Right lobe of liver (tissue), 6 donors: ENCODE measurements at regions not wholly inside any gene's neighbourhood (a gene's known extent, or its start where the extent isn't known, plus 50 kb on each side); places are given as distances from the start of the nearest gene placed in this dataset.
A peak's percentile ranks its signal among the peaks of the same experiment; 100 is the strongest.

Experiments used
- ATAC-seq, 4 donors: fragments of 200-7000 bp; cut with Tn5 transposase; one replicate each; pipeline ENCODE4 v1.9.1; 2020; ENCODE audit warnings: mild to moderate bottlenecking in 4 of 4, moderate library complexity in 4 of 4
- DNase-seq, 3 donors: peaks; one replicate each; pipeline ENCODE4 v3.0.0-alpha.2; 2020
- H3K27ac ChIP-seq, 3 donors: fragments of 200-600 bp; one replicate each; pipeline ENCODE4 v1.8.0; 2022
- H3K27me3 ChIP-seq, 2 donors: fragments of 200-600 bp; one replicate each; pipeline ENCODE4 v1.8.0; 2022
- H3K36me3 ChIP-seq, 4 donors: fragments of 200-600 bp; sonication (generic) in 1 of 4; one replicate each; pipeline versions ENCODE4 v1.5.1 to v1.8.0; 2017 to 2022; ENCODE audit warnings: control low read depth in 1 of 4
- H3K4me1 ChIP-seq, 4 donors: fragments of 200-600 bp; sonication (generic) in 1 of 4; one replicate each; pipeline versions ENCODE4 v1.5.1 to v1.8.0; 2017 to 2022; ENCODE audit warnings: control low read depth in 1 of 4
- H3K4me3 ChIP-seq, 3 donors: fragments of 200-600 bp; one replicate each; pipeline ENCODE4 v1.8.0; 2022
- H3K9me3 ChIP-seq, 4 donors: fragments of 200-600 bp; sonication (generic) in 1 of 4; one replicate each; pipeline versions ENCODE4 v1.5.1 to v1.8.0; 2017 to 2022; ENCODE audit warnings: control low read depth in 1 of 4
- POLR2A ChIP-seq: fragments of 450-650 bp; IDR thresholded peaks from one replicate; pipeline ENCODE4 v1.6.1; 2017; ENCODE audit warnings: antibody characterized with exemption, mild to moderate bottlenecking
- WGBS: methylation state at CpG from one replicate; pipeline ENCODE4 v1.1.6; 2018; ENCODE audit warnings: low coverage, low lambda C conversion rate; ENCODE audit not compliant: insufficient coverage; ENCODE audit errors: missing lambda C conversion rate; 5-methylcytosine and 5-hydroxymethylcytosine counted together
- intact Hi-C, 2 donors: fragments of 100-400 bp; cut with DNase I; formaldehyde crosslinking; loops; one replicate each; pipeline versions ENCODE4 v1.11.2 to v1.14.1; 2022
- small RNA-seq, 2 experiments: library from RNA; depleted of rRNA; stranded (forward); fragments of <200 nt; gene quantifications; one replicate each; pipeline ENCODE3, GENCODE V24; 2016
- TF ChIP-seq, protein P1 (sequence below), 4 donors: fragments of 200-600 bp in 3 of 4; fragments of 450-650 bp in 1 of 4; IDR thresholded peaks; one replicate each; pipeline versions ENCODE4 v1.5.1 to v1.8.0; 2016 to 2022; ENCODE audit warnings: antibody characterized with exemption in 4 of 4, mild to moderate bottlenecking in 2 of 4
- donor health status: DM: no; HTN: yes; CAD: no.
- donor health status: DM: no; HTN: no; CAD: no.
- donor health status: DM: no; HTN: no; CAD: no.
- donor health status: DM: no; HTN: yes; CAD: no.
- donor health status: DM: no; HTN: yes; CAD: no.

DNA sequence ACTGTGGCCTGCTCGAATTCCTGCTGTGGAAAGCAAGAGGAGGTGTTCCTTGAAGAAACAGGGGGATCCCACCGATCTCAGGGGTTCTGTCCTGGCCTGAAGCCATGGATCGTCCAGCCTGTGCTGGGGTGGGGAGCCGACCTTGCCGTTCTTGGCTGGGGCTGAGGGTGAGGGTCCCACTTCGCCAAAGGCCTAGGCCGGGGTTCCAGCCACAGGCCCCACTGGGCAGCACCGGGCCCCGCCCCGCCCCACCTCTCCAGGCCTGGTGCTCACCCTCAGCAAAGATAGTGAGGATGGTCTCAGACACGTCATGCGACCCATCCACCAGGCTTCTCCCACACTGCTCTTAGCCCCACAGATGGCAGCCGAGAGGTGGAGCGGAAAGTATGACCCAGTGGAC, 51.4 kb upstream of the ZNF716 start:
- ATAC-seq: peak in 1 of 4 donors; percentile 41

DNA sequence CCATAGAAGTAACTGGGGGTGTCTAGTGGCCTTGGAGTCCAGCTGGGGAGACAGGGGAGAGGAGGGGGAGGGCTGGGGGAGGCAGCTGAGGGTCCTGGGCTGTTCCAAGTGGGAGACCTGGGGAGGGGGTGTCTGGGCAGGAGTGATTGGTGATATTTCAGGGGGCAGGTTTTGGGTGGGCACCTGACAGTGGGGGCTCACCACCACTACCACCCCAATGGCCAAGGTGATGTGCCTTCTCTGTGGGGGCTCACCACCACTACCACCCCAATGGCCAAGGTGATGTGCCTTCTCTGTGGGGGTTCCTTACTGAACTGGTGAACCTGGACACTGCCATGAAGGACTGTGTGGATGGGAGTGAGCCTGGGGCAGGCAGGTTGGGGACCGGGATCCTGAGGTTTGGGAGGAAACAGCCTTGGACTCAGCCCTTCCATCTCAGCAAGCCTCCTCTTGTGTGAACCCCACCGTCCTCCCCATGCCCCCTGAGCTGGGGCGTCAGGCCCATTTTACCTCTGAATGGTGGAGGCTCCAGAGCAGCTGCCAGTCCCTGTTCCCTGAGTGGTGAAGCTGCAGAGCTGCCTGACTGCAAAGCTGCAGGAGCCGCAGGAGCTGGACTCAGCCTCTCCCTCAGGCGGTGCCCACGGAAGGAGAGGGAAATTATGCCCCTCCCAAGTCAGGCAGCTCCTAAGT, 50.6 kb upstream of the ZNF716 start:
- intact Hi-C loops: no loop called here
- H3K27ac ChIP-seq: no peak overlapping the region
- no peak overlapping the region for H3K4me3 ChIP-seq
- ATAC-seq: no peak
- H3K27me3 ChIP-seq: no peaks in the 10 kb centered on the region
- DNase-seq: no peak
- no peaks in the 10 kb centered on the region for H3K4me1 ChIP-seq
- TF ChIP-seq, protein P1, sequence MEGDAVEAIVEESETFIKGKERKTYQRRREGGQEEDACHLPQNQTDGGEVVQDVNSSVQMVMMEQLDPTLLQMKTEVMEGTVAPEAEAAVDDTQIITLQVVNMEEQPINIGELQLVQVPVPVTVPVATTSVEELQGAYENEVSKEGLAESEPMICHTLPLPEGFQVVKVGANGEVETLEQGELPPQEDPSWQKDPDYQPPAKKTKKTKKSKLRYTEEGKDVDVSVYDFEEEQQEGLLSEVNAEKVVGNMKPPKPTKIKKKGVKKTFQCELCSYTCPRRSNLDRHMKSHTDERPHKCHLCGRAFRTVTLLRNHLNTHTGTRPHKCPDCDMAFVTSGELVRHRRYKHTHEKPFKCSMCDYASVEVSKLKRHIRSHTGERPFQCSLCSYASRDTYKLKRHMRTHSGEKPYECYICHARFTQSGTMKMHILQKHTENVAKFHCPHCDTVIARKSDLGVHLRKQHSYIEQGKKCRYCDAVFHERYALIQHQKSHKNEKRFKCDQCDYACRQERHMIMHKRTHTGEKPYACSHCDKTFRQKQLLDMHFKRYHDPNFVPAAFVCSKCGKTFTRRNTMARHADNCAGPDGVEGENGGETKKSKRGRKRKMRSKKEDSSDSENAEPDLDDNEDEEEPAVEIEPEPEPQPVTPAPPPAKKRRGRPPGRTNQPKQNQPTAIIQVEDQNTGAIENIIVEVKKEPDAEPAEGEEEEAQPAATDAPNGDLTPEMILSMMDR (IDR thresholded peaks at IDR 0.05): no peak
- no peak for TF ChIP-seq POLR2A
- no peaks in the 10 kb centered on the region for H3K36me3 ChIP-seq
- WGBS: no CpG with 5 or more reads among the region's 6 CpGs
- H3K9me3 ChIP-seq: no peaks in the 10 kb centered on the region

More for the DNA sequence above, 51.4 kb upstream of the ZNF716 start:
- Histone ChIP-seq H3K27me3 (no peaks in the 10 kb centered on the region), H3K9me3 (no peaks in the 10 kb centered on the region), H3K27ac (no peak overlapping the region), H3K4me3 (no peak overlapping the region), H3K4me1 (no peaks in the 10 kb centered on the region), H3K36me3 (no peaks in the 10 kb centered on the region)
- intact Hi-C loops: no loop called here
- 67% methylated on average over 3 of the region's 14 CpGs for WGBS
- TF ChIP-seq, protein P1 (IDR thresholded peaks at IDR 0.05): no peak
- TF ChIP-seq POLR2A: no peak
- no peak for DNase-seq

DNA sequence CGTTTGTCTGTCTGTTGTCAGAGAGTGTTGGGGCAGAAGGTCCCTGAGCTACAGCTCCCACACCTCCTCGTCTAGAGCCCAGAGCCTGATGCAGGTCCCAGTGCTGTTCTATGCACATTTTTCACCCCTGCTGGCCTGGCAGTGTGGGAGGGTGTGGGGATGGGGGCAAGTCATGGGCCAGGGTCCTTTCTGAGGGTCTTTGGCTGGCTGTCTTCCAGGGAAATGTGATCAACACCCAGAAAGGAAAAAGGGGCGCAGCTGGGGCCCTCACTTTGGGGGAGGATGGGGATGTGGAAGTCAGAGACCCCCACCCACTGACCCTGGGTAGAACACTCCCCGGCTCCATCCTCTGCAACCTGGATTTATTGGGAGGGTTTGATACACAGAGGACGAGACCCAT, 50.0 kb upstream of the ZNF716 start:
- Histone ChIP-seq H3K27me3 (no peaks in the 10 kb centered on the region), H3K9me3 (no peaks in the 10 kb centered on the region), H3K27ac (no peak overlapping the region), H3K4me1 (no peaks in the 10 kb centered on the region), H3K36me3 (no peaks in the 10 kb centered on the region), H3K4me3 (no peak overlapping the region)
- intact Hi-C loops: no loop called here
- DNase-seq (no peak), ATAC-seq (no peak)
- WGBS: 0% methylated on average over 1 of the region's 5 CpGs
- TF ChIP-seq POLR2A: no peak
- TF ChIP-seq, protein P1 (IDR thresholded peaks at IDR 0.05): no peak

Small RNAs in the stretch of these regions (small RNA-seq; reads per million reads assigned to genes)
- 0 reads per million in 2 experiments for gene RNU7-157P
